ENCODE measurements at regions not wholly inside any gene's neighbourhood (a gene's known extent, or its start where the extent isn't known, plus 50 kb on each side); places are given as distances from the start of the nearest gene placed in this dataset.

DNA sequence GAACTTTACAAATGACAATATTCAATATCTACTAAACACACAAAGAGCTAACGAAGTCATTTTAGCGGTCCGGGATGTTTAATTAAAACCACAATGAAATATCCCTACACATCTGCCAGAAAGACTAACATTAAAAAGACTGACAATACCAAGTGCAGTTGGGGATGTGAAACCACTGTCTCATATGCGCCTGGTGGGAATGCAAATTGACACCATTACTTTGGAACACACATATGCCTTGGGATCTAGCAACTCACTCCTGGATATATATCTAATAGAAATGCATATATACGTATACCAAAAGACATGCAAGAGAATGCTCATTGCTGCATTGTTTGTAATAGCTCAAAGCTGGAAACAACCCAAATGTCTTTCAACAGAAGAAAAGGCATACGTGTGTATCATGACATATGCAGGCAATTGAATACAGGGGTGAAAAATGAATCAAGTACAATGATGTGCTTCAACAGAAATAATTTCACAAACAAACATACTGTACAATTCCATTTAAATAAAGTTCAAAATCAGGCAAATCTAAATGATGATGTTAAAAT lies 153.3 kb downstream of the CARTPT start:
- TF ChIP-seq GATA2 (IDR thresholded peaks at IDR 0.05; ENCODE audit: low read depth, low read length), result no peak
- TF ChIP-seq GATA3 (IDR thresholded peaks at IDR 0.05; ENCODE audit: low read depth, low read length), result no peak

Measured in SH-SY5Y (cell line).